ENCODE measurements at regions not wholly inside any gene's neighbourhood (a gene's known extent, or its start where the extent isn't known, plus 50 kb on each side); places are given as distances from the start of the nearest gene placed in this dataset.

GRCh38 chr5:62783374-62784057 lies 204.9 kb downstream of the LRRC70 start (continued):
- no peak for TF ChIP-seq RNF2 (IDR thresholded peaks at IDR 0.05; ENCODE audit: borderline replicate concordance, low read depth, low read length, missing control alignments, poor library complexity, severe bottlenecking)
- TF ChIP-seq BRCA1 (IDR thresholded peaks at IDR 0.05; ENCODE audit: low read depth, low read length), result no peak
- TF ChIP-seq HDAC2 (IDR thresholded peaks at IDR 0.05; ENCODE audit: borderline replicate concordance in 1 of 2, low read depth in 2 of 2, low read length in 2 of 2), result no peak
- TF ChIP-seq KDM5A (IDR thresholded peaks at IDR 0.05; ENCODE audit: low read length), result no peak
- no peak for TF ChIP-seq RAD21 (IDR thresholded peaks at IDR 0.05 in 1 of 2, conservative IDR thresholded peaks at IDR 0.05 in 1 of 2; ENCODE audit: low read depth in 2 of 2, low read length in 2 of 2)
- no peak for TF ChIP-seq GTF2F1 (IDR thresholded peaks at IDR 0.05; ENCODE audit: borderline replicate concordance, low read depth, low read length)
- no peak for TF ChIP-seq EZH2 (IDR thresholded peaks at IDR 0.05; ENCODE audit: low read depth, low read length, severe bottlenecking)

All from H1 (cell line).